NCI-H748 (cell line): ENCODE measurements at regions not wholly inside any gene's neighbourhood (a gene's known extent, or its start where the extent isn't known, plus 50 kb on each side); places are given as distances from the start of the nearest gene placed in this dataset.
"Not testable (repeated sequence)": the region's sequence is repeated elsewhere in the genome, so short reads cannot be mapped to it uniquely, and the experiment has no call there.

Source experiments
- DNase-seq: peaks from one replicate; lab custom pipeline; 2025; ENCODE audit not compliant: unreplicated experiment; lab: John Stamatoyannopoulos, UW

DNA sequence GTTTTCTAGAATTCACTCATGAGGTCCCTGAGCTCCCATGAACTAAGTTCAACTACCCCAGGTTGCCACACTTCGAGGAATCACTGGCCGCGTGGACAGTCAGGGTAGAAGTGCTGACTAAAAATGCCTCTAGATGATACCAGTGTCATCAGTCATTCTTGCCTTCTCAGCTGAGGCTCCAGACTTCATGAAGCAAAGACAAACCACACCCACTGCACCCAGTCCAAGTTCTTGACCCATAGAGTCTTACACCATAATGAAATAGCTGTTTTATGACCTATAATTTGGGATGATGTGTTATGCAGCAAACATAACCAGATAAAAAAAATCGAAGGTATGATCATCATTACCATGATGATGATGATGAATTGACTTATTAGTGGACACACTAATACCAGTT lies 632.9 kb upstream of the TLE4 start:
- no peak for DNase-seq

DNA sequence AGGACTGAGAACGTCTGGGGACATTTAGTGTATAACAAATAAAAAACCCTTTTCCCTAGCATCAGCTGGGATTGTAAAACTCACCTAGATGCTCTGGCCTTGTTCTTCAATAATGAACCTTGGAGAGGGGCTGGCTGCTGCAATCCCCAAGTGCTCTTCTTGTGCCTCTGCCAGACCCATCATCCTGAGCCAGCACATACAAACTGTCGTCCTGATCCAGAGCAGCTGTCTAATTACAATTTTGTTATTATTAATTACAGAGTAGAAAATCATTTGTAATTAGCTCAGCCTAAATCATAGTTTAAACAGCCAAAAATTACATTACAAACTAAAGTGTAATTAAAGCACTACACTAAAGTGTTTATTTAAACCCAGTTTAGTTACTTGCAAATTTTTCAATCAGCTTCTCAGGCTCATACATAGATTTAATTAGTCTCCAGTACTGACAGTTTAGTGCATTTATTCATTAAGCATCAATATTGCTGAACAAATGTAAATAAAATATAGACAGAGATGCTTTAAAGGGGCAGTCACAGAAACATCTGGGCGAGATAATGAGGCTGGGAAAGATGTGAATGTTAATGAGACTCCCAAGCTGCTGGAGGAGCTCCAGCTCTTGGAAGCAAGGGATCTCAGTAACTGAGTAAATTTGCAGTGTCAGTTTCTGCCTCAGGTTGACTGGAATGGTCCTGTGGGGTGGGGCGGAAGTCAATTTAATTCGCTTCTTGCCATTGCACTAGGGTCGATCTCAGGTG lies 632.3 kb upstream of the TLE4 start:
- DNase-seq = peak; percentile 91

DNA sequence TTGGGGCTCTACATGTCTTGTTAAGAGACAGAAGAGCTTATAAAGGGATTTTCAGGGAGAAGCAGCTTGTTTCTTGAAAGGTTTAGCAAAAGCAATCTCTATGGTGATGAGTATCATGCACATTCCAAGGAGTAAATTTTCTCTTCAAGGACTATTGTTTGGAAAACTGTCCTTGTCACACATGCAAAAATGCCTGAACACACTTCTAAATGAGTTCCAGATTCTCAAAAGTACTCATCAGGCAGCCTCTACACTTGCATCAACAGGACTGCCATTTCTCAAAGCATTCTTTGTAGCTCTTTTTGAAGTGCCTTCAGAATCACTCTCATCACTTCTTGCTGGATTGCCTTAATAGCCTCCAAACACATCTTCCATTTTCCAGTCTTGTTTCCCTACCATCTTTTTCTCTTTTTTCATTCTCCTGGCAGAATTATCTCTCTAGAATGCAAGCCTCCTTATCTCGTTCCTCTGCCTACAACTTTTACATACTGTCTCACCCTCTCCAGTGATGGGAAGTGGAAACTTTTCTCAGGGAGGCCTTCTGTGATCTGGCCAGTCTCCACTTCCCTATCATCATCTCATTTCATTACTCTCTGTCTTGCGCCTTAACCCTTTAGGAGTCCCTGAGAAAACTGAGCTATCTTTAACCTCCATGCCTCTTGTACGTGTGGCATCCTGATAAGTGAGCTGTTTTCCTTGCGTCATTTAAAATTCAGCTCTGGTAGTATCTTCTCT lies 631.5 kb upstream of the TLE4 start:
- DNase-seq = no peak

DNA sequence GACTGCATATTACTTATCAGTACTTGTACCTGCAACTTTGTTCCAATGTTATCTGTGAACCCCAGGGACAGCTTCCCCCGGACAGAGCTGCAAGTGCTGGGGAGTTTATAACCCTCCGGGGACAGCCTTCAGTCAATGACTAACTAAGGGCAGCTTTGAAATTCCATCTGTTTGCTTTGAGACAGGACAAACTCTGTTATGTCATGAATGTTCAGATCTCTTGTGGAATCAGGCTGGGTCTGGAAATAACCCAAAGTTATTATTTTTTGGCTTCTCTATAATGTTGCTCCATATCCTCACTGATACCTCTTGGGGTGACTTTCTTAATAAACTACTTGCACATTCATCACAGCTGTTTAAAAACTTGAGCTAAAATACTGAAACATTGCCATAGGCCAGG lies 617.5 kb upstream of the TLE4 start:
- no peak for DNase-seq

DNA sequence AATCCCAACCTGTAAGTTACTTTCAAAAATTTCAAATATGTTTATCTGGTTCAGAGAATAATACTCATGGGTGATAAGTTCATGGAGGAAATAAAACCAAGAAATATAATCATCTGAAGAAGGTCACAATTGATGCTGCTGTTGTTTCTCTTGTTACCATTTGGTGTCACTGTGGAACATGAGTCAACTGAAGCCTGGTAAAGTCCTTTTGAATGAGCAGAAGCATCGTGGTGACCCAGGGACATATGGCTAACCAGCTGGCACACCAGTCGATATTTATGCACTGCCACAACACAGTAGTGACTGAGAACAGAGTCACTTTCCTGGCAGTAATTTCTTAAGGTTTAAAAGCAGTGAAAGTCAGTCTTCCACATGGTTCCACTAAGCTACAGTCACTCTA lies 612.9 kb upstream of the TLE4 start:
- peak; percentile 81 for DNase-seq

DNA sequence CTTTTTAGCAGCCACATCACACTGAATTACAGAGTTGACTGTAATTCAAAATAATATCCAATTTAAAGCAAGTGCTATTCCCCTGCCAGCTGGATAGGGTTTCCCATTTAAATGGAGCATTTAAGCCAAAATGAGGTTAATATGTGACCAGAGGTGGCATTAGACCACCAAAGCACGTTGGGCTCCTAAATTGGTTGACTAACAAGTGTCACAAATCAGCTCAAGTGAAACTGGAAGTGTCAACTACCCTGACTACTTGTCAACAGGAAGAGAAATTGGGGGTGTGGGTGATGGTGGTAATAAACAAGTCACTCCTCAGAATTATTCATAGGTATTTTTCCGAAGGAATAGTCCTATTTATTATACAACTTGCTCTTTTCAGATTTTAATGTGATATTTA lies 609.6 kb upstream of the TLE4 start:
- DNase-seq = no peak

DNA sequence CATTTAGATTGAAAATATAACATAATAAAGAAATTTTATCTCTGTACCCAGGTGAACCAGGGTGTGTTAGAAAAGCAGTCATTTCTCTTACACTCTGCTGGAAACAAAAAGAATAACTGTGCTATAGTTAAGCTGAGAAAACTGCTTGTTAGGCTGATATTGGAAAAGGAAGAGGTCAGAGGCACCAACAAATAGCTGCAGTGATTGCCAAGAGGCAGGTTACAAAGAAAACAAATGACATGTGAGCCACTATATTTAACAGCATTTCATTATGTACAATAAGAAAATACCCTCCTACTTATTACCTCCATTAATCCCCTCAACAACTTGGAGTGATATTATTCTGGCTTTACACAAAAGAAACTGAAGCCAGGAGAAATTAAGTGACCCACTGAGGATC lies 607.9 kb upstream of the TLE4 start:
- DNase-seq = peak; percentile 26

DNA sequence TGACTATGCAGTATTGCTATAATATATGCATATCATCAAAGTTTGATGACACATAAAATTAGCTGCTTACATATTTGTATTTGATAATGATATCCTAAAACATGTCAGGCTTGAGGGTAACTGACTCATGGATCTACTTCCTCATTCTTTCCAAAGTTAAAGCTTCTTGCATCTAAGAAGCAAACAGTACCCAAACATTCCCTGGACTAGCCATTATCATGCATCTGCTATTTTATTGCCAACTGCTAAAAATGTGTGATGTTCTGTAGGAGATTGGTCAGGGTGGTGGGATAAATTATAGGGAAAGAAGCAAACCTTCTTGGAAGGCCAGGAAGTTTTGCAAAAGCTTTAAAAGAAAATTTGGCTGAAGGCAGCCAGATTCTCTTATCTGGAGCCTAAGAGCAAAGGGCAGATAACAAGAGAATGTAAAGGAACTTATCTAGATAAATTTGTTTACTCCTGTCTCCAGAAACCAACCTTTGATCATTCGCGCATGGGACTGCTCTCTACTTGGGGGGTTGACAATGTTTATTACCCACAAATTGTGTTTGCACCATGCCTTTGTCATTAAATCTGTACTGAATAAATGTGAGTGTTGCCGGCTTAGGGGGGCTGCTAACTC lies 604.1 kb upstream of the TLE4 start:
- no peak for DNase-seq

DNA sequence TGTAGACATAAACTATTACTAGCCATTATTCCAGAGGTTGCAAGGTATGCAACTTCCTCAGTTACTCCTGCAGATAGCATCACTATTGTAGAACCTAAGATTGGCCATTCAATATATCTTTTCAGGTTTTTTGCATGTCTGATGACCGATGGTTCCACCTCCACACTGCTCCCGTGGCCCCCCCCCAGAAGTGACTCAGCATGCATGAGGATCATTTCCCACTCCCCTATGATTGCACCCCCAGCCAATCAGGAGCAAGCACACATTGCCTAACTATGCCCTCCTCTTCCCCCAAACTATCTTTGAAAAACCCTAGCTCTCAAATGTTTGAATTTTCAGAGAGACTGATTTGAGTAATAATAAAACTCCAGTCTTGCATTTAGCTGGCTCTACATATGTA lies 601.4 kb upstream of the TLE4 start:
- peak; percentile 35 for DNase-seq

DNA sequence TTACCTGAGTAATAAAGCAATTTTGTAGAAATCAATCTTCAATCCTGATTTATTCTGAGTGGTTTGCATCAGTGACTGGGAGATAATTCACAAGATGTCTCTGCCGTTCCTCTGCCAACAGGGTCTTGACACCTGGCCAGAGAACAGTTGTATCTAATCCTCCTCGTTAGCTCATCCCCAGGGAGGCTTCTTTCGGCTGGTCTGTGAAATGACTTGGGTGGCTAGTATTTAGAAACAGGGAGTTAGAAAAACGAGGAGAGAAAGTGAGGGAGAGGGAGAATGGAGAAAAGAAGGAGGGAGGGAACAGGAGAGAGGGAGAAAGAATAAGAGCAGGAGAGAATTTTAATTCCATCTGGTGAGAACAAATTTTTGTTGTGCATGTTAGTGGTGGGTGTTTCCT lies 600.2 kb upstream of the TLE4 start:
- DNase-seq = peak; percentile 94

DNA sequence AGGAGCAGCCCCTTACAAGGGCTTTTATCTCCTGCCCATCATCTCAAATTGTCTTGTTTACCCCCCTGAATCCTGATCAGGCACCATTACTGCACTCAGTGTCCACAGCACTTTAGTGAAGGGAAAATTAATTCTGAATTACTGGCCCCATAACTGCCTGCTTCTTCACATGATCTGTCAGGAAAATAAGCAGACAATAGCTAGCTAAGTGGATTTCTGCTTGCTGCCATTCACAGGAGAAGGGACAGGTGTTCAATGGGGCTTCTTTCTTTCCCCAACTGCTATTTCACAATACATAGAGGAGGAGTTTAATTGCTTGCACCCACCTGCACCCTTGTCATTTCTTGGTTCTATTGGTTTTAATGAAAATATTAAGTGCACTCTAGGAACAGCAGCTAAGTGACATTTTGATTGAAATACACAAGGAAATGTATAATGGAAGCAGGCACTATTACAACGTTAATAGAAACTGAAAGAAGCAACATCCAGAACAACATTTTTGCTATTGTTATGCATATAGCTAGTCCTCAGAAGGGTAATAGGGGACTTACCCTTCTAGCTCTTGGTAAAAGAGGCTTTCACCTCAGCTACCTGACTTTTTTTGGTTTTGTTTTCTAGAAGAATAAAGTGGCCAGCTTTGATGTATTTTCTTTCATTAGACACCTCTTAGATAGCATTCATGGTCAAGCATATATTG lies 599.3 kb upstream of the TLE4 start:
- DNase-seq = peak; percentile 99

DNA sequence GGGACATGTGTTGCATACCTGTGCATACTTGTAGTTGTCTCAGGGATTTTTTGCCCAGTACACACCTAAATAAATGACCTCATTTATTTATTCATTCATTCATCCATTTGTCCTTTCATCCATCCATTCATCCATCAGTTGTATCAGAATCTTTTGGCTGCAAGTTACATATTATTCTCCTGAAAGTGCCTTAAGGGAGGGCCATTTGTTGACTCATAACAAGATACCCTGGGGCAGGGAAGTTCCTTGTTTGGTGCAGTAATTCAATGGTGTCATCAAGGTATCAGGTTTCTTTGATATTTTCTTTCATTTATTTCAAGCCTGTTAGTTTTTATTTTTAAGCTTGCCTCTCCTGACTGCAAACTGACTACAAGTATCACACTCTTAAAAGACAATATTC lies 597.9 kb upstream of the TLE4 start:
- peak; percentile 83 for DNase-seq

DNA sequence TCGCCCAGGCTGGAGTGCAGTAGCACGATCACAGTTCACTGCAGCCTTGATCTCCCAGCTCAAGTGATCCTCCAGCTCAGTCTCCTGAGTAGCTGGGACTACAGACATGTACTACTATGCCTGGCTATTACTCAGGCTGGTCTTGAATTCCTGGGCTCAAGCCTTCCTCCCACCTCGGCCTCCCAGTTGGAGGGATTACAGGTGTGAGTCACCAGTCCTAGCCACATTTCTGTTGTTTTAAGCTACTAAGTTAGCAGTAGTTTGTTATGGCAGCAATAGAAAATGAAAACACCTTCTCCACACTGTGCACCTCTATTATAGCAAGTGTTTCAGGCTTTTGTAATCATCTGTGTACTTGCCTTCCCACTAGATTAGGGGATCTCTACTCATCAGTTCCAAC lies 588.9 kb upstream of the TLE4 start:
- no peak for DNase-seq

DNA sequence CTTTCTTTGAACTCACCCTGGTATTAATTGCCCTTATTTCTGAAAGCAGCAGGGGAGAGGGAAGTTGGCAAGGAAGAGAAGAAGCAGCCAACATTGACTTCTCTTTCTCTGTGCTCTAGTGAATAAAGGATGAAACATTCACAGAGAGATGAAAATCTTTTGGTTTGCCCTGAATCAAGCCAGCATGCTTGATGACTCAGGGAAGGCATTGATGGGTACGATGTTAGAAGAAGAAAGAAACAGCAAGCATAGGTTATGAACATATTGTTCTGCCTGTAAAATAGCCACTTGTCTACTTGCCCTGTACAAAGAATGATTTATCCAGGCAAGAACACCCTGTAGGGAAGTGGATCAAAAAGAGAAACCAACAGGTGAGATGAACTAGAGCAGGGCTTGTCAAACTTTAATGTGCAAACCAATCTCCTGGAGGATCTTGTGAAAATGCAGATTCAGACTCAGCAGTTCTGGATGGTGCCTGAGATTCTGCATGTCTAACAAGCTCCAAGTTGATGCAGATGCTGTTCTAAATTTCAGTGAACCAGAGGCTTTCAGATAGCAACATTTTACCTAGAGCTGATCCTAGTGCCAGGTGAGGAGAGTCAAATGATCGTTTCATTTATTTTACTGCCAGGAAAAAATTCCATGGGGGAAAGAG lies 586.6 kb upstream of the TLE4 start:
- no peak for DNase-seq

DNA sequence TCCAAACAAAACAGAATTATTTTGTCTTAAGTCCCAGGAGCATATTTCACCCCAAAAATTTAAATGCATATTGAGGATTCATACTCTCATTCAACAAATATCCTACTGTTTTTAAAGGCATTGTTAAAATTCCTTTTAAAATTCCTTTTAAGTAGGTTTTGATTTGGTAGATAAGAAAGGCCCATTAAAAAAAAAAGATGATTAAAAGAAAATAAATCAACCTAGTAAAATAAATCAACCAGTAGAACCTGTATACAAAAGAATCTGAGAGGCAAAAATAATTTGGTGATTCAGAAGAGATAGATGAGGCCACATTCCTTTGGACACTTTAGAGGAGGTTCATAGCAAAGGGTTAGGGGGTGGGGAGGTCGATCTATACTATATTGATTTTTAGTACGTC lies 585.3 kb upstream of the TLE4 start:
- DNase-seq = no peak

DNA sequence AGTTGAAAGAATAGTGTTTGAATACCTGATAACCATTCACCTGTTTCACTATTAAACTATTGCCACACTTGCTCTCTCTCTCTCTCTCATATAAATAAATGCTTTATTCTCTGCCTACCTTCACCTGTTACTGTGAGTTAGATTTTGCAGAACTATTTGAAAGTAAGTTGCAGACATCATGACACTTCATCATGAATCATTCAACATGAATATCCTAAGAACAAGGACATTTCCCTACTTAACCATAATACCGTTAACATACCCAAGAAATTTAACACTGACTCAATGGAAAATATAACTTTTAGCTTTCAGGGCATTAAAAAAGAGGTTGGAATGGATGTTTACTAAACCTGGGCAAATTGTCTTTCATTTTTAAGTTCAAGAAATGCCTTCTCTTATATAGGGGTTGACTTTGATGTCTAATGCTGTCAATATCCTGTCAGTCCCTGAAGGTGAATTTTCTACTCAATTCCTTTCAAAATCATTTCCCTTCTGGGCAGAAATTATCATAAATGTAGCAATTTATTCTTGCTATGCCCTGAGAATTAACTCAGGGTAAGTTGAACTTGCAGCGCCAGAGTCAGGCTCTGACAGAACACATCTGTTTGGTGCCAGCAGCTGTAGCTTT lies 582.6 kb upstream of the TLE4 start:
- DNase-seq = no peak

DNA sequence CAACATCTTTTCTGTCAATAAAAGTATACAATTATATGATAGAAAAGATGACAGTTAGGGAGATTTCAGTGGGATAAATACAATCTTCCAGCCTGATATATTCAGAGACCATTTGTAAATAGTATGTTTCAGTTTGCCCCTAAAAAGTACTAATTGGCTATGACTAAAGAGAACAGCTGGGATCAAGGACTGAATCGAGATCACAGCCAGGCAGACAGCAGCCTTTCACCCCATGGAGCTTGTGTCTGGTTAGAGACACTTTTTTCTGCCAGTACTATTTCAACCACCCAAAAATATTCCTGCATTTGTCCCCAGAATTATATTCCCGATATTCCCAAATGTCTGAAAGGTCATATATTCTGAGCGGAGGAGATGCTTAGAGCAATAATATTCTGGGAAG lies 577.3 kb upstream of the TLE4 start:
- DNase-seq = no peak

DNA sequence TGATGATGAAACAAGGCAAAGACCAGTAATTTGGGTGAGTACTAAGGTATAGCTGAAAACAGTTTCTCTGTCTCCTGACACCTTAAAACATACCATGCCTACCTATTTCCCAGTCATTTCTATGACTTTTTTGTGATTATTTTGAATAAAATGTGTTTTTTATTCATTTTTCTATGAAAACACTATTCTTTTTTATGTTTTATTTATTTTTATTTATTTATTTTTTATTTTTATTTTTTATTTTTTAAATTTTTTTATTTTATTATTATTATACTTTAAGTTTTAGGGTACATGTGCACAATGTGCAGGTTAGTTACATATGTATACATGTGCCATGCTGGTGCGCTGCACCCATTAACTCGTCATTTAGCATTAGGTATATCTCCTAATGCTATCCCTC lies 576.8 kb upstream of the TLE4 start:
- not testable (repeated sequence) for DNase-seq

DNA sequence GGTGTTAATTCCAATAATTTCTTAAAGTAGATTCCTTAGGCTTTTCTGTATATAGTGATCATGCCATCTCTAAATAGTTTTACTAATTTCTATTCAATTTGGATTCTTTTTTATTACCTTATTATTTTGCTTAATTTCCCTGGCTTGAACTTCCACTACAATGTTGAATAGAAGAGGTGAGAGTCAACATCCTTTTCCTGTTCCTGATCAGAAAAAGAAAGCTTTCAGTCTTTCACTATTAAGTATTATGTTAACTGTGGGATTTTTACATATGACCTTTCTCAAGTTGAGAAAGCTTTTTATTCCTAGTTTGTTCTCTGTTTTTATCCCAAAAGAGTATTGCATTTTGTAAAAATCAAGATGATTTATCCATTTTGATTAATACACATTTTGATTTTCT lies 574.5 kb upstream of the TLE4 start:
- DNase-seq = no peak

DNA sequence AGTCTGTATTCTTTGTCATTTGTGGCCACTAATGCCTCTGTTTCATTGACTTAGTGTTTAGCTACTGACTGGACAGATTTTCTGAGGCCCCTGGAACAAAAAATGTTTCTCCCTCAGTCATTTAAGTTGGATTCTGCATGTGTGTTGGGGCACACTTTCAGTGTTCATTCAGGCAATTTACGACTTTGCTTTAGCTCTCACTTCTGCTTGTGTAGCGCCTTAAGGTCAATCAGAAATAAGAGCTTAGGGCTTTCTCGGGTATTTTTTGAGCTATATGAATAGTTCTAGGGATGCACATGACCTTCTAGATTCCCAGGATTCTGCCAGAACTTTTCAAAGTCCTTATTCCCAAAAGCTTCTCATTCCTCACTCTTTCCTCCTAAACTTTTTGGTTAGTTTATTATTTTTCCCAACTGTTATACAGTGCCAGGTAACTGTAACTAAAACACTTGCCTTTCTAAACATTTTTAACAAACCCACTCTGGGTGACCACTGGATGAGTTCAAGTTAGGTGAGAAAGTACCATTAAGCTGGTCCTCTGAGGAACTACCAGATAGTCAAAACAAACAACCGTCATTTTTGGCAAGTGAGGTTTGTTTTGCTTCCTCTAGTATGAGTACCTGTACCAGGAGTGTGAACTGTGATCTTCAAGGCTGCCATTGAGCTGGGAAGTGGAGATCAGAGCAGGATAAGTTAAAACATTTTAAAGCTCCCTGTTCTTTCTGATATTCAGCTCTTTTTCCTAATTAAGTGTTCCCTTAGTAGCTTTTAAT lies 571.3 kb upstream of the TLE4 start:
- DNase-seq = no peak
